ENCODE measurements at regions not wholly inside any gene's neighbourhood (a gene's known extent, or its start where the extent isn't known, plus 50 kb on each side); places are given as distances from the start of the nearest gene placed in this dataset.
"Not testable (repeated sequence)": the region's sequence is repeated elsewhere in the genome, so short reads cannot be mapped to it uniquely, and the experiment has no call there.

DNA sequence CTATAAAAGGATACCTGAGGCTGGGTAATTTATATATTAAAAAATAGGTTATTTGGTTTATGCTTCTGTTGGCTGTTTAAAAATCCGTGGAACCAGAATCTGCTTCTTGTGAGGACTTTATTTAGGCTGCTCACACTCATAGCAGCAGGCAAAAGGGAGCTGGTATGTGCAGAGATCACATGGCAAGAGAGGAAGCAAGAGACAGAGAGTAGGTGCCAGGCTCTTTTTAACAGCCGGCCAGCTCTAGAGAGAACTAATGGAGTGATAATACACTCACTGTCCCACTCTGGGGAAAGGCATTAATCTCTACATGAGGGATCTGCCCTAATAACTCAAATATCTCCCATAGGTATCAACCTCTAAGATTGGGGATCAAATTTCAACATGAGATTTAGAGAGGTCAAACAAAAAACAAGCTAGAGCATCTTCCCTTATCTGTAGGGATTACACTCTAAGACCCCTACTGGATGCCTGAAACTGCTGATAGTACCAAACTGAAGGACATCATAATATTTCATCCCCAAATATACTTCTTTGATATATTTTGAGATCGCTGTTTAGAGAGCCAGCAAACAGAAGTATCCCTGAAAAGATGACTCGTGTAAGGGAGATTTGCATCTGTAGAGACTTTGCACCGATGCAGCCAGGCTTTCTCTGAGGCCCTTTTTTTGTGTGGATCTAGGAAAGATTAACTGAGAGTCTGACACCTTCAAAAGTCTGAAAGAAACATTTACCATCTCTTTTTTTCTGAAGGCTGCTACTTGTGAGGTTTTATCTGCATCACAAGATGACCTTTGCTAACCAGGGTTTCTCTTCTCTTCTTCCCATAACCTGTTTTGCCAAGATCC lies 717.0 kb upstream of the MBL2 start:
- no peak overlapping the region for H3K27ac ChIP-seq (ENCODE audit: low read depth, low read length, severe bottlenecking)
- peaks cover 3% of the 10 kb centered on the region for H3K4me1 ChIP-seq (ENCODE audit: control insufficient read depth, insufficient read depth, low read length, poor library complexity, severe bottlenecking)
- no peak overlapping the region for H3K4me3 ChIP-seq (ENCODE audit: extremely low read depth, insufficient read depth, low read length, poor library complexity, severe bottlenecking)
- no peaks in the 10 kb centered on the region for H3K36me3 ChIP-seq (ENCODE audit: control insufficient read depth, insufficient read depth, low read length)
- H3K9me3 ChIP-seq (ENCODE audit: control insufficient read depth, low read length), result peaks cover 8% of the 10 kb centered on the region
- WGBS, 2 experiments (ENCODE audit: insufficient coverage in 2 of 2), result 60 to 88% methylated on average over 2 to 4 of the region's 5 CpGs

DNA sequence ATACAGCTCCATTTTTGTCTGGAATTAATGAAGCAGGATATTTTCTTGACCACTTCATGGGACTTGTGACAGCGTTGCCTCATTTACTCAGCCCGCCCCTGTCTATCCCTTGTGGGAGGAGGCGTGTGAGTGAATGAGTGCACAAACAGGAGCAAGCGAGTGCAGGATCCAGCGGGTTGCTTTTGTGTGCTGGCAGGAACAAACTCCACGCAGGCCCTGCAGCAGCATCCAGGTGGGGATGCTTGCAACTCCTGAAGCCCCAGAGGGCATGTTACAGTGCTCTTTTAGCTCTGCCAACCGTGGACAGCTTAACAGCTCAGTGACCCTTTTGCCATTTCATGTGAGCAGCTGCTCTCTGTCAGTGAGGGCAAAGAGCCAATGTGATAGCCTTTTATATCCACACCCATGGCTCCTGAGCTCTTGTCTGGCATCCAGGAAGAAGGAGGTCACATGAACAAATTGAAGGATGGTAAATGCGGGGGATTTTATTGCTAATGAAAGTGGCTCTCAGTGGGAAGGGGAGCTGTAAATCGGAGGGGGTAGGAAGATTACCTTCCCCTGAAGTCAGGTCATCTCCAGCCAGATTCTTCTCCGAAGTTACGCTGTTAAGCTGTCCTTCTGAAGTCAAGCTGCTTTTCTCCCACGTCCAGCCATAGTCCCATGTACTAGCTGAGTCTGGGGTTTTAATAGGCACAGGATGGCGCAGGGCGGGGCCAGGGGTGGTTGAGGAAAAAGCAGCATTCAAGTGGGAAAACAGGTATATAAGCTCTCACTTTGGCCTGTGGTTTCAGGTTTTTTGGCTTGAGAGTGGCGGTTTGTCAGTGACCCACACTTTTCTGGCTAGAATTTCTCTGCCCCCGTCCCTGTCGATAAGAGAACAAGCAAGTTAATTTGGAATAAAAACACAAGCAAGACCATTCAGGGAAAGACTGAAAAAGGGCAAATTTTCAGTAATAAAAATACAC lies 714.7 kb upstream of the MBL2 start:
- Histone ChIP-seq H3K4me3 (ENCODE audit: extremely low read depth, insufficient read depth, low read length, poor library complexity, severe bottlenecking) (no peak overlapping the region), H3K9me3 (ENCODE audit: control insufficient read depth, low read length) (peaks cover 9% of the 10 kb centered on the region), H3K4me1 (ENCODE audit: control insufficient read depth, insufficient read depth, low read length, poor library complexity, severe bottlenecking) (peaks cover 3% of the 10 kb centered on the region), H3K36me3 (ENCODE audit: control insufficient read depth, insufficient read depth, low read length) (no peaks in the 10 kb centered on the region), H3K27ac (ENCODE audit: low read depth, low read length, severe bottlenecking) (no peak overlapping the region)
- WGBS, 2 experiments (ENCODE audit: insufficient coverage in 2 of 2), result 86 to 87% methylated on average over 12 to 14 of the region's 17 CpGs

DNA sequence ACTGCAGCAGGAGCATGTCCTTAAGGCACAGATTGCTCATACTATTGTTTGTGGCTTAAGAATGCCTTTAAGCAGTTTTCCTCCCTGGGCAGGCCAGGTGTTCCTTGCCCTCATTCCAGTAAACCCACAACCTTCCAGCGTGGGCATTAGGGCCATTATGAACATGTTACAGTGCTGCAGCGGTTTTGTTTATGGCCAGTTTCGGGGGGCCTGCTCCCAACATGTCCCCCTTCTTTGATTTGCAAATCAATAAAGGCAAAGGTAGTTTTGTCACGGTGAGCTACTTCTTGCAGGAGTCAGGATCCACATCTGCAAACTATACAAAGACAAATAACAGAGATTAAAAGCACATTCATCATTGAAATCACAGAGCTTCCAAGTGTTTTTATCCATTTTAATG lies 712.8 kb upstream of the MBL2 start:
- not testable (repeated sequence) for H3K27ac ChIP-seq (ENCODE audit: low read depth, low read length, severe bottlenecking); H3K4me1 ChIP-seq (ENCODE audit: control insufficient read depth, insufficient read depth, low read length, poor library complexity, severe bottlenecking); H3K4me3 ChIP-seq (ENCODE audit: extremely low read depth, insufficient read depth, low read length, poor library complexity, severe bottlenecking); H3K9me3 ChIP-seq (ENCODE audit: control insufficient read depth, low read length); H3K36me3 ChIP-seq (ENCODE audit: control insufficient read depth, insufficient read depth, low read length)
- 100% methylated on average over 1 to 2 of the region's 4 CpGs for WGBS, 2 experiments (ENCODE audit: insufficient coverage in 2 of 2)

DNA sequence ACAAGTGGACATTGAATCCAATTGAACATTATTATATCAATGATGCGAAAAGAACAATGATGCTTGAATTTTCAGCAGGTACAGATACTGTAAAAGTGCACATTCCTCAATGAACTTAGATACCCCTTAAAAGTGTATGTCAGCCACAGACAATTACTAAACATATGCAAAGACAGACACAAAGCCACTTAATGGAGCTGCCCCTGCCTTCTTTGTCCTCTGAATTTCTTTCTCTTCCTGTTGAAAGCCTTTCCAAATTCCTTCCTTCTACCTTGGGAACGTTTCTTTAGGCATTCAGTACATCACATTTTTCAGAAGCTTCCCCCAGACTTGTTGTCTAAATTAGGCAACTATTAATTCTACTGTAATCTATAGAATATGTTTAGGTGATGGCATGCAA lies 706.8 kb upstream of the MBL2 start:
- WGBS, 2 experiments (ENCODE audit: insufficient coverage in 2 of 2), result 17 to 50% methylated on average over 1 to 2 of the region's 2 CpGs
- Histone ChIP-seq H3K4me3 (ENCODE audit: extremely low read depth, insufficient read depth, low read length, poor library complexity, severe bottlenecking) (no peak overlapping the region), H3K9me3 (ENCODE audit: control insufficient read depth, low read length) (no peaks in the 10 kb centered on the region), H3K36me3 (ENCODE audit: control insufficient read depth, insufficient read depth, low read length) (no peaks in the 10 kb centered on the region), H3K4me1 (ENCODE audit: control insufficient read depth, insufficient read depth, low read length, poor library complexity, severe bottlenecking) (no peaks in the 10 kb centered on the region), H3K27ac (ENCODE audit: low read depth, low read length, severe bottlenecking) (no peak overlapping the region)

DNA sequence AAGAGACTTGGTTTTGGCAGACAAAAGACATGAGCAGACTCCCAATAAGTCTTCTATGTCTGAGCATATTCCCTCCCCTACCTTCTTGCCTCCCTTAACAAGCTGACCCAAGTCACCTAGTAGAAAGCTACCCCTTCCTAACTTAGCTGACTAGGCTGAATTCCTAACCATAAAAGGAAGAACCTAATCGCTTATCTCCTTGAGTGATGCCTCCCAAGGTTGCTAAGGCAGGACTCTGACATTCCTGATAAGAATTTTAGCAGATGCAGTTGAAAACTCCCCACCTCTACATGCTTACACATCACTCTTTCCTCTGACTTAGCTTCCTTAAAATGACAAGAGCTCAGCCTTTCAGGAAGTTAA lies 704.7 kb upstream of the MBL2 start:
- WGBS, 2 experiments (ENCODE audit: insufficient coverage in 2 of 2), result 0% methylated on average over 1 of the region's 1 CpG
- Histone ChIP-seq H3K36me3 (ENCODE audit: control insufficient read depth, insufficient read depth, low read length) (no peaks in the 10 kb centered on the region), H3K4me1 (ENCODE audit: control insufficient read depth, insufficient read depth, low read length, poor library complexity, severe bottlenecking) (no peaks in the 10 kb centered on the region), H3K27ac (ENCODE audit: low read depth, low read length, severe bottlenecking) (no peak overlapping the region), H3K4me3 (ENCODE audit: extremely low read depth, insufficient read depth, low read length, poor library complexity, severe bottlenecking) (no peak overlapping the region), H3K9me3 (ENCODE audit: control insufficient read depth, low read length) (no peaks in the 10 kb centered on the region)

DNA sequence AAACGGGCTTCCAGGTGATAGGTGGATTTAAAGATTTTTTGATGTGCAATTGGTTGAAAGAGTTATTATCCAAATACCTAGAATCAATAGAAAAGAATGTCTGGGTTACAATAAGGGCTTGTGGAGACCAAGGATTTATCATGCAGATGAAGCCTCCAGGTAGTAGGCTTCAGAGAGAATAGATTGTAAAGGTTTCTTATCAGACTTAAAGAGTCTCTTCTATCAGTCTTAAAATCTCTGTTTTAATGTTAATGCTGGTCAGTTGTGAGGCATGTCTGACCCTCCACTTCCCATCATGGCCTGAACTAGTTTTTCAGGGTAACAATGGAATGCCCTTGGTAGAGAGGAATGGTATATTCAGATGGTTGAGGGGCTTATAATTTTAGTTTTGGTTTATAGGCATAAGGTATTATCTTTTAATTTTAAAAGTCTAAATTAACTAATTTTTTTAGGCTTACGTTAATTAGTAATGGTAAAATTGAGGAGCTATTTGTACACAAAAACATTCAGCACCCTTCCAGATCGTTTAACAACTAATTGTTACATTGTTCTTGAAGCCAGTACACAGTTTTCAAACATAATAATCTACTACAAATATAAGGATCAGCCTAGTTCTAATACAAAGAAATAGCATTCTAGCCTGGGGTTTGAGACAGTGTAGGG lies 704.2 kb upstream of the MBL2 start:
- Histone ChIP-seq H3K36me3 (ENCODE audit: control insufficient read depth, insufficient read depth, low read length) (no peaks in the 10 kb centered on the region), H3K9me3 (ENCODE audit: control insufficient read depth, low read length) (no peaks in the 10 kb centered on the region), H3K4me1 (ENCODE audit: control insufficient read depth, insufficient read depth, low read length, poor library complexity, severe bottlenecking) (no peaks in the 10 kb centered on the region), H3K27ac (ENCODE audit: low read depth, low read length, severe bottlenecking) (no peak overlapping the region), H3K4me3 (ENCODE audit: extremely low read depth, insufficient read depth, low read length, poor library complexity, severe bottlenecking) (no peak overlapping the region)
- no CpG with 5 or more reads among the region's 3 CpGs for WGBS, 2 experiments (ENCODE audit: insufficient coverage in 2 of 2)

DNA sequence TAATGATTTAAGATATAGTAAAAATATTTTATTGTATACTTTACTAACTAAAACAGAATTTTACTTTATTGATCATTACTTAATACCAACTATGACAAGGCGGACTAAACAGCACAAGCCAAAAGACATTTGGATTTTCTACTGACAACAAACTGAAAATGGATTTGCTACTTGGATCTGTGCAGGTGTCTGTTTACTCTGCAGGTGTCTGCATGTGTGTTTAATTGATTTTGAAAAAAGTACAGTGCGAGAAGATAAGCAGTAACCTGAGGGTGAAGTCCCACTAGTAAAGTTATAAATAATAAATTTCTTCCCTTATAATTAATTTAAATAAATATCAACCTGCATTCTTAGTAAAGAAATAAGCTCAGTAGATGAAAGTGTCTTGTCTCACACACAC lies 696.8 kb upstream of the MBL2 start:
- H3K4me1 ChIP-seq (ENCODE audit: control insufficient read depth, insufficient read depth, low read length, poor library complexity, severe bottlenecking), result no peaks in the 10 kb centered on the region
- WGBS, 2 experiments (ENCODE audit: insufficient coverage in 2 of 2), result 100% methylated on average over 1 of the region's 2 CpGs; no CpG with 5 or more reads in 1 of the 2 experiments
- no peaks in the 10 kb centered on the region for H3K36me3 ChIP-seq (ENCODE audit: control insufficient read depth, insufficient read depth, low read length)
- no peak overlapping the region for H3K27ac ChIP-seq (ENCODE audit: low read depth, low read length, severe bottlenecking)
- H3K4me3 ChIP-seq (ENCODE audit: extremely low read depth, insufficient read depth, low read length, poor library complexity, severe bottlenecking), result no peak overlapping the region
- H3K9me3 ChIP-seq (ENCODE audit: control insufficient read depth, low read length), result no peaks in the 10 kb centered on the region

DNA sequence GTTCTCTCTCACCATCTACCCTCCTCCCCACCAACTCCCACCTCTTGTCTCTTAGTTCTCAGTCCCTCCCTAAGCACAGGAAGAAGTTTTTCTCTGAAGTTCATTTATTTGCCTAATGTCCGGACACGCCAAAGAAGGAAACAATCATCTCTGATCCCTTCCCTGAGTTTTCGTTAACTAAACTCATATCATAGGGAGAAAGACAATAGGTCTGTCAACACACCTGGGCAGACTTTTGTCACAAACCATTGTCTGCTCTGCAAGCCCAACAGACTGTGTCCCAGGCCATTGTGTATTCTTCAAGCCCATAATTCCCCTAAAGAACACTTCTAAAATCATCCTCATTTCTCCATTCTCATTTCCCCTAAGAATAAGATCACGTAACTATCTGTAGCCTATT lies 691.0 kb upstream of the MBL2 start:
- H3K4me3 ChIP-seq (ENCODE audit: extremely low read depth, insufficient read depth, low read length, poor library complexity, severe bottlenecking), result no peak overlapping the region
- H3K4me1 ChIP-seq (ENCODE audit: control insufficient read depth, insufficient read depth, low read length, poor library complexity, severe bottlenecking), result no peaks in the 10 kb centered on the region
- no peaks in the 10 kb centered on the region for H3K36me3 ChIP-seq (ENCODE audit: control insufficient read depth, insufficient read depth, low read length)
- H3K9me3 ChIP-seq (ENCODE audit: control insufficient read depth, low read length), result no peaks in the 10 kb centered on the region
- 78% methylated on average over 2 to 4 of the region's 4 CpGs for WGBS, 2 experiments (ENCODE audit: insufficient coverage in 2 of 2)
- H3K27ac ChIP-seq (ENCODE audit: low read depth, low read length, severe bottlenecking), result no peak overlapping the region

DNA sequence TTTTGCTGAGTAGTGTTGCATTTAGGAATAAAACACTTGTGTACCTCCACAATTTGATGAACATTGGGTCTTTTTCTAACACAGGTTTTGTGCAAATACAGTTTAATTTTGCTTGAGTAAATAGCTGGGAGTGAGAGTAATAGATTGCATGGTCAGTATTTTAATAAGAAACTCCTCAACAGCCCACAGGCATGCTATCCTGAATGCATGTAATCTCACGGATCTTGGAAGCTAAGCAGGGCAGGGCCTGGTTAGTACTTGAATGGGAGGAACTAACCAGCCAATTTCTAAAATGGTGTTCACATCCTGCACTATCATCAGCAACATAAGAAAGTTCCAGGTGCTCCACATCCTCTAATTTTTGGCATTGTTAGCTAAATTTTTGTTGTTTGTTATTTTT lies 685.4 kb upstream of the MBL2 start:
- Histone ChIP-seq H3K36me3 (ENCODE audit: control insufficient read depth, insufficient read depth, low read length) (no peaks in the 10 kb centered on the region), H3K4me1 (ENCODE audit: control insufficient read depth, insufficient read depth, low read length, poor library complexity, severe bottlenecking) (no peaks in the 10 kb centered on the region), H3K9me3 (ENCODE audit: control insufficient read depth, low read length) (no peaks in the 10 kb centered on the region), H3K4me3 (ENCODE audit: extremely low read depth, insufficient read depth, low read length, poor library complexity, severe bottlenecking) (no peak overlapping the region), H3K27ac (ENCODE audit: low read depth, low read length, severe bottlenecking) (no peak overlapping the region)
- no CpG with 5 or more reads among the region's 1 CpG for WGBS, 2 experiments (ENCODE audit: insufficient coverage in 2 of 2)

DNA sequence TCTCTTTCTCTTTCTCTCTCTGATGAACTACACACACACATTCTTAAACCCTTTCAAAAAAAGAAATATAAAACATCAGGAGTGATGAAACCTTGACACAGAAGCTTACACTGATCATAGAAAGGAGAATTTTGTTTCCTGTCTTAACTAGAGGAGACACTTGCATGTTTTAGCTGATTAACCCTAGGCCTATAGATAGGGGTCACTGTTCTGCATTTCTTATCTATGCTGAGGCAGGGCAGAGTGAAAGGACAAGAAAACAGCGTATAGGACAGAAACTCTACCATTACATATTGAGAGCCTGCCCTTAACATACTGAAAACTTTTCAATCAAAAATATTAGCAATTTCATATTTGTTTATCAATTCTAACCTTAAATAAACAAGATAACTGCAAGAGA lies 680.6 kb upstream of the MBL2 start:
- Histone ChIP-seq H3K4me1 (ENCODE audit: control insufficient read depth, insufficient read depth, low read length, poor library complexity, severe bottlenecking) (no peaks in the 10 kb centered on the region), H3K9me3 (ENCODE audit: control insufficient read depth, low read length) (peaks cover 2% of the 10 kb centered on the region), H3K27ac (ENCODE audit: low read depth, low read length, severe bottlenecking) (no peak overlapping the region), H3K36me3 (ENCODE audit: control insufficient read depth, insufficient read depth, low read length) (no peaks in the 10 kb centered on the region), H3K4me3 (ENCODE audit: extremely low read depth, insufficient read depth, low read length, poor library complexity, severe bottlenecking) (no peak overlapping the region)
- WGBS, 2 experiments (ENCODE audit: insufficient coverage in 2 of 2), result no CpG with 5 or more reads among the region's 1 CpG
